ENCODE measurements at regions not wholly inside any gene's neighbourhood (a gene's known extent, or its start where the extent isn't known, plus 50 kb on each side); places are given as distances from the start of the nearest gene placed in this dataset.

DNA sequence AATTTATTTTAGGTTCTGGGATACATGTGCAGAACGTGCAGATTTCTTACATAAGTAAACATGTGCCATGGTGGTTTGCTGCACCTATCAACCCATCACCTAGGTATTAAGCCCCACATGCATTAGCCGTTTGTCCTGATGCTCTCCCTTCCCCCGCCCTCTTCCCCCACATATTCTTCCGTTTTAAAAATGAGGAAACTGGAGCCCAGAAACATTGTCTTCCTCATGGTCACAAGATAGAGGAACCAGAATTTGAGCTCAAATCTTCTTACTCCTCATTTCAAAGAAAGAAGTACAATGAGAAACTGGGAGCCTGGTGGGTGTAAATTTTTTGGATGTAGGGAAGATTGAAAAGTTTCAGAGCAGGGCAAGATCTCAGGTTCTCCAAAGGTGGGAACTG is 56.1 kb upstream of the USP3 start:
- dilution Hi-C loops (cut with HindIII; ENCODE audit: low sequenced_read_pairs, unreplicated experiment), result no loop called here
- WGBS, 2 experiments (ENCODE audit: extremely low coverage in 2 of 2, insufficient read length in 1 of 2), result 77% methylated on average over 3 of the region's 4 CpGs; no CpG with 5 or more reads in 1 of the 2 experiments
- CTCF ChIA-PET, result interaction anchor here (1.0 kb wide), 1 partner anchor 19 kb away, joined by 4 read pairs; no protein-coding TSS in a partner anchor

More for the DNA sequence above, 56.1 kb upstream of the USP3 start:
- no peaks in the 10 kb centered on the region for H4K20me1 ChIP-seq (ENCODE audit: insufficient read depth, low read length)
- no peak overlapping the region for H2AFZ ChIP-seq (replicated peaks; ENCODE audit: low read length, poor library complexity)
- no peak overlapping the region for H2BK15ac ChIP-seq (ENCODE audit: low read depth, low read length)
- H3K9me3 ChIP-seq (ENCODE audit: control insufficient read depth, insufficient read depth, low read length), result no peaks in the 10 kb centered on the region
- BruUV-seq (replicated peaks), result no TSS peak
- ATAC-seq (ENCODE audit: low read depth), result no peak
- no peak overlapping the region for H3K9ac ChIP-seq (ENCODE audit: low read depth, low read length)
- no peak overlapping the region for H3K27ac ChIP-seq (ENCODE audit: insufficient read depth, low read length)
- H3K23ac ChIP-seq (ENCODE audit: low read depth, low read length), result no peak overlapping the region
- H3K4me3 ChIP-seq (ENCODE audit: insufficient read depth, low read depth, low read length), result no peak overlapping the region
- H3K4ac ChIP-seq (ENCODE audit: low read depth, low read length), result no peak overlapping the region
- H3K27me3 ChIP-seq (ENCODE audit: control insufficient read depth, insufficient read depth, low read length), result peaks cover 18% of the 10 kb centered on the region
- no peak overlapping the region for H2AK5ac ChIP-seq (ENCODE audit: low read depth, low read length)
- no peak overlapping the region for H3K18ac ChIP-seq (ENCODE audit: low read depth, low read length)
- no peak overlapping the region for H2BK5ac ChIP-seq (ENCODE audit: low read depth, low read length, poor library complexity, severe bottlenecking)
- intact Hi-C loops (cut with micrococcal nuclease) (no loop called here), in situ Hi-C loops (cut with MboI; ENCODE audit: low sequenced_read_pairs) (no loop called here)
- TF ChIP-seq RCOR1 (IDR thresholded peaks at IDR 0.05; ENCODE audit: insufficient replicate concordance, low read length) (no peak), MAZ (IDR thresholded peaks at IDR 0.05; ENCODE audit: borderline replicate concordance, low read depth, low read length) (no peak), RFX5 (IDR thresholded peaks at IDR 0.05; ENCODE audit: low read depth, low read length) (no peak), MXI1 (IDR thresholded peaks at IDR 0.05; ENCODE audit: borderline replicate concordance, low read depth, low read length) (no peak), CHD1 (IDR thresholded peaks at IDR 0.05; ENCODE audit: low read depth, low read length) (no peak), RAD21 (IDR thresholded peaks at IDR 0.05; ENCODE audit: low read length) (no peak), POLR2A (IDR thresholded peaks at IDR 0.05; ENCODE audit: low read depth, low read length) (no peak), NFE2L2 (IDR thresholded peaks at IDR 0.05; ENCODE audit: low read depth, low read length) (no peak), BHLHE40 (IDR thresholded peaks at IDR 0.05; ENCODE audit: low read depth, low read length) (no peak), MAFK (IDR thresholded peaks at IDR 0.05; ENCODE audit: low read depth, low read length) (no peak), FOS (IDR thresholded peaks at IDR 0.05; ENCODE audit: low read depth, low read length) (no peak)
- TF ChIP-seq, protein P1, sequence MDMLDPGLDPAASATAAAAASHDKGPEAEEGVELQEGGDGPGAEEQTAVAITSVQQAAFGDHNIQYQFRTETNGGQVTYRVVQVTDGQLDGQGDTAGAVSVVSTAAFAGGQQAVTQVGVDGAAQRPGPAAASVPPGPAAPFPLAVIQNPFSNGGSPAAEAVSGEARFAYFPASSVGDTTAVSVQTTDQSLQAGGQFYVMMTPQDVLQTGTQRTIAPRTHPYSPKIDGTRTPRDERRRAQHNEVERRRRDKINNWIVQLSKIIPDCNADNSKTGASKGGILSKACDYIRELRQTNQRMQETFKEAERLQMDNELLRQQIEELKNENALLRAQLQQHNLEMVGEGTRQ (IDR thresholded peaks at IDR 0.05; ENCODE audit: low read depth, low read length), result no peak
- TF ChIP-seq, protein P2, sequence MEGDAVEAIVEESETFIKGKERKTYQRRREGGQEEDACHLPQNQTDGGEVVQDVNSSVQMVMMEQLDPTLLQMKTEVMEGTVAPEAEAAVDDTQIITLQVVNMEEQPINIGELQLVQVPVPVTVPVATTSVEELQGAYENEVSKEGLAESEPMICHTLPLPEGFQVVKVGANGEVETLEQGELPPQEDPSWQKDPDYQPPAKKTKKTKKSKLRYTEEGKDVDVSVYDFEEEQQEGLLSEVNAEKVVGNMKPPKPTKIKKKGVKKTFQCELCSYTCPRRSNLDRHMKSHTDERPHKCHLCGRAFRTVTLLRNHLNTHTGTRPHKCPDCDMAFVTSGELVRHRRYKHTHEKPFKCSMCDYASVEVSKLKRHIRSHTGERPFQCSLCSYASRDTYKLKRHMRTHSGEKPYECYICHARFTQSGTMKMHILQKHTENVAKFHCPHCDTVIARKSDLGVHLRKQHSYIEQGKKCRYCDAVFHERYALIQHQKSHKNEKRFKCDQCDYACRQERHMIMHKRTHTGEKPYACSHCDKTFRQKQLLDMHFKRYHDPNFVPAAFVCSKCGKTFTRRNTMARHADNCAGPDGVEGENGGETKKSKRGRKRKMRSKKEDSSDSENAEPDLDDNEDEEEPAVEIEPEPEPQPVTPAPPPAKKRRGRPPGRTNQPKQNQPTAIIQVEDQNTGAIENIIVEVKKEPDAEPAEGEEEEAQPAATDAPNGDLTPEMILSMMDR (conservative IDR thresholded peaks at IDR 0.05; ENCODE audit: low read depth, low read length), result no peak
- TF ChIP-seq, protein P3, sequence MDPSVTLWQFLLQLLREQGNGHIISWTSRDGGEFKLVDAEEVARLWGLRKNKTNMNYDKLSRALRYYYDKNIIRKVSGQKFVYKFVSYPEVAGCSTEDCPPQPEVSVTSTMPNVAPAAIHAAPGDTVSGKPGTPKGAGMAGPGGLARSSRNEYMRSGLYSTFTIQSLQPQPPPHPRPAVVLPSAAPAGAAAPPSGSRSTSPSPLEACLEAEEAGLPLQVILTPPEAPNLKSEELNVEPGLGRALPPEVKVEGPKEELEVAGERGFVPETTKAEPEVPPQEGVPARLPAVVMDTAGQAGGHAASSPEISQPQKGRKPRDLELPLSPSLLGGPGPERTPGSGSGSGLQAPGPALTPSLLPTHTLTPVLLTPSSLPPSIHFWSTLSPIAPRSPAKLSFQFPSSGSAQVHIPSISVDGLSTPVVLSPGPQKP (IDR thresholded peaks at IDR 0.05; ENCODE audit: borderline replicate concordance, low read depth, low read length), result no peak
- H3K9me1 ChIP-seq (ENCODE audit: insufficient read depth, low read length), result 0 out of 2 replicates have a peak, but pooled peaks cover 2% of the 10 kb centered on the region
- H3K4me2 ChIP-seq (ENCODE audit: low read depth, low read length), result no peak overlapping the region
- H3K4me1 ChIP-seq (ENCODE audit: control insufficient read depth, insufficient read depth, low read length), result peaks cover 4% of the 10 kb centered on the region; the same call in 1 of the 2 replicates
- DNase-seq, result no peak
- no peak overlapping the region for H3K14ac ChIP-seq (replicated peaks; ENCODE audit: low read depth, low read length)
- H2BK120ac ChIP-seq (ENCODE audit: low read depth, low read length), result no peak overlapping the region
- no peak overlapping the region for H4K91ac ChIP-seq (ENCODE audit: insufficient read depth, low read depth, low read length)
- H2AK9ac ChIP-seq (replicated peaks; ENCODE audit: low read depth, low read length, poor library complexity), result no peak overlapping the region
- H4K5ac ChIP-seq (ENCODE audit: low read depth, low read length), result no peak overlapping the region
- no peaks in the 10 kb centered on the region for H3K79me1 ChIP-seq (ENCODE audit: low read depth in 1 of 2, low read length in 2 of 2)
- no peaks in the 10 kb centered on the region for H3K36me3 ChIP-seq (ENCODE audit: control insufficient read depth, insufficient read depth, low read length)
- H4K8ac ChIP-seq (ENCODE audit: low read depth in 2 of 2, low read length in 2 of 2), result no peak overlapping the region
- H2BK20ac ChIP-seq (ENCODE audit: low read depth, low read length), result no peak overlapping the region
- H3K56ac ChIP-seq (ENCODE audit: extremely low read depth, insufficient read depth, low read length), result no peak overlapping the region
- POLR2A ChIA-PET (ENCODE audit: unreplicated experiment), result no interaction called here
